Astrocyte of the spinal cord (primary cell): ENCODE measurements at regions not wholly inside any gene's neighbourhood (a gene's known extent, or its start where the extent isn't known, plus 50 kb on each side); places are given as distances from the start of the nearest gene placed in this dataset.

Source experiments
- DNase-seq: peaks from one replicate; pipeline ENCODE4 v3.0.0; 2011; ENCODE audit warnings: low read depth, low spot score
- H3K4me3 ChIP-seq: 2 replicates; pipeline ENCODE4 v1.5.1; 2011; ENCODE audit warnings: low read depth, mild to moderate bottlenecking, low read length, moderate library complexity
- in situ Hi-C: cut with HindIII; loops from 2 replicates; pipeline ENCODE4 v1.10.0; 2017; ENCODE audit warnings: low sequenced_read_pairs
- TF ChIP-seq, protein P1 (sequence below): IDR thresholded peaks from 2 replicates; pipeline ENCODE4 v1.5.1; 2012; ENCODE audit warnings: low read depth, mild to moderate bottlenecking, low read length, inconsistent platforms

DNA sequence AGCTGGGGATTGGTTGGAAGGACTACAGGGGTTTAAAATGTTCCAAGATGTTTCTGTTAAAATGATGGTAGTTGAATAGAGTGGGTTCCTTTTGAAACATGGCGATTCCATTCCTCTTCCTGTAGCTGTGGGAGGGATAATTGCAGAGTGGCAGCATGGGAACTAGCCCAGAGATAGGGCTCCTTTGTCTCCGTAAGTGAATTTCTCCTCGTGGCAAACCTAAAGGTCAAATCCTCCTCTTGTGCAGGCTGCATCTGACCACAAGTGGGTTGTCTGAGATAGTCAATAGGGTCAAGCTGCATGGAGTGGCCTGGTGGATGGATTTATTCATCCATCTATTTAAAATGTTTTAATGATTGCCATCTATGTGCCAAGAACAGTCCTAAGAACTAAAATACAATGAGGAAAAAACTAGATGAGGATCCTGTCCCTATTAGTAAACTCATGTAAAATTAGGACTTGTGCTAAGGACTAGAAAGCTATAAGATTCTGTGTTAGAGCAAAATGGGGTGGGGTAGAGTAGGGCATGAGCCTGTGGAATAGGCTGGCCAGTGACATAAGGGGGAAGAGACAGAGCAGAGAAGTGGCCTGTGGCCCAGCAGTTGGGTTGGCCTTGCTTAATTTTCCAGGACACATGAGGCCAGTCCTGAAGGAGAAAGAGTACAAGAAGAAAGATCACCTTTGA, 89.1 kb upstream of the IVNS1ABP start:
- H3K4me3 ChIP-seq: no peak overlapping the region
- no peak for DNase-seq
- in situ Hi-C loops: no loop called here
- TF ChIP-seq, protein P1, sequence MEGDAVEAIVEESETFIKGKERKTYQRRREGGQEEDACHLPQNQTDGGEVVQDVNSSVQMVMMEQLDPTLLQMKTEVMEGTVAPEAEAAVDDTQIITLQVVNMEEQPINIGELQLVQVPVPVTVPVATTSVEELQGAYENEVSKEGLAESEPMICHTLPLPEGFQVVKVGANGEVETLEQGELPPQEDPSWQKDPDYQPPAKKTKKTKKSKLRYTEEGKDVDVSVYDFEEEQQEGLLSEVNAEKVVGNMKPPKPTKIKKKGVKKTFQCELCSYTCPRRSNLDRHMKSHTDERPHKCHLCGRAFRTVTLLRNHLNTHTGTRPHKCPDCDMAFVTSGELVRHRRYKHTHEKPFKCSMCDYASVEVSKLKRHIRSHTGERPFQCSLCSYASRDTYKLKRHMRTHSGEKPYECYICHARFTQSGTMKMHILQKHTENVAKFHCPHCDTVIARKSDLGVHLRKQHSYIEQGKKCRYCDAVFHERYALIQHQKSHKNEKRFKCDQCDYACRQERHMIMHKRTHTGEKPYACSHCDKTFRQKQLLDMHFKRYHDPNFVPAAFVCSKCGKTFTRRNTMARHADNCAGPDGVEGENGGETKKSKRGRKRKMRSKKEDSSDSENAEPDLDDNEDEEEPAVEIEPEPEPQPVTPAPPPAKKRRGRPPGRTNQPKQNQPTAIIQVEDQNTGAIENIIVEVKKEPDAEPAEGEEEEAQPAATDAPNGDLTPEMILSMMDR: no peak

- no peak for DNase-seq
- TF ChIP-seq, protein P1: no peak
- H3K4me3 ChIP-seq: no peak overlapping the region
- in situ Hi-C loops: no loop called here
Observed at GRCh38 chr1:185404907-185405568, 88.0 kb upstream of the IVNS1ABP start.

- TF ChIP-seq, protein P1: no peak
- in situ Hi-C loops: no loop called here
- DNase-seq: peak; percentile 60
- H3K4me3 ChIP-seq: no peak overlapping the region
Observed at GRCh38 chr1:185404291-185404690, 87.2 kb upstream of the IVNS1ABP start.

DNA sequence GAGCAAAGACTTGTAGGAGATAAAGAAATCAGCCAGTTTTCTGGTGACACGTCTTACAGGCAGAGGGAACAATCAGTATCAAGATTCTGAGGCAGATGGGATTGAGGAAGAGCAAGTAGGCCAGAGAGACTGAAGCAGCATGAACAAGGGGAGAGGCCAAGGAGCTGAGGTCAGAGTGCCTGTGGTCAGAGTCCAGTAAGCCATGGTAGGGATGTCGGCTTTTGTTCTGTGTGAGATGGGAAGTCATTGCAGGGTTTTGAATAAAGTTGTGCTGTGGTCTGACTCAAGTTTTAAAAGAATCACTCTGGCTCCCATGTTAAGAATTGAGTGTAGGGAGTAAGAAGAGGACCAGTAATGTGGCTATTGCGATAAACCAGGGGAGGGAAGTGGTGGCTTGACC, 85.9 kb upstream of the IVNS1ABP start:
- TF ChIP-seq, protein P1: no peak

GRCh38 chr1:185401019-185401418, 84.0 kb upstream of the IVNS1ABP start:
- DNase-seq: peak; percentile 92
- TF ChIP-seq, protein P1: no peak
- in situ Hi-C loops: no loop called here
- no peak overlapping the region for H3K4me3 ChIP-seq

More for the DNA sequence above, 85.9 kb upstream of the IVNS1ABP start:
- in situ Hi-C loops: no loop called here
- H3K4me3 ChIP-seq: no peak overlapping the region
- DNase-seq: no peak

- in situ Hi-C loops: no loop called here
- DNase-seq: peak; percentile 87
- no peak overlapping the region for H3K4me3 ChIP-seq
- TF ChIP-seq, protein P1: no peak
Observed at GRCh38 chr1:185400052-185400451, 83.0 kb upstream of the IVNS1ABP start.
